ENCODE measurements at regions not wholly inside any gene's neighbourhood (a gene's known extent, or its start where the extent isn't known, plus 50 kb on each side); places are given as distances from the start of the nearest gene placed in this dataset.
"Not testable (repeated sequence)": the region's sequence is repeated elsewhere in the genome, so short reads cannot be mapped to it uniquely, and the experiment has no call there.

DNA sequence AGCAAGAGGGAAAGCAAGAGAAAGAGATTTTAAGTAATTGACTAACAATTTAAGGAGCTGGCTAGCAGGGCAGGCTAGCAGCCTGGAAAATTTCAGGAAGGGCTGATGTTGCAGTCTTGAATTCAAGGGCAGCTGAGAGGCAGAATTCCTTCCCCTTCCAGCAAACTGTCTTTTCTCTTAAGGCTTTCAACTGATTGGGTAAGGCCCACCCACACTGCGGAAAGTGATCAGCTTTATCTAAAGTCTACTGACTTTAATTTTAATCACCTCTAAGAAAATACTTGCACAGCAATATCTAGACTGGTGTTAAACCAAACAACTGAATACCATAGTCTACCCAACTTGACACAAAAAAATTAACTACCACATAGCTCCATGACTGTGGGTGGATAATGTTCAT, 303.9 kb downstream of the FZD1 start:
- DNase-seq (ENCODE audit: low spot score): no peak

DNA sequence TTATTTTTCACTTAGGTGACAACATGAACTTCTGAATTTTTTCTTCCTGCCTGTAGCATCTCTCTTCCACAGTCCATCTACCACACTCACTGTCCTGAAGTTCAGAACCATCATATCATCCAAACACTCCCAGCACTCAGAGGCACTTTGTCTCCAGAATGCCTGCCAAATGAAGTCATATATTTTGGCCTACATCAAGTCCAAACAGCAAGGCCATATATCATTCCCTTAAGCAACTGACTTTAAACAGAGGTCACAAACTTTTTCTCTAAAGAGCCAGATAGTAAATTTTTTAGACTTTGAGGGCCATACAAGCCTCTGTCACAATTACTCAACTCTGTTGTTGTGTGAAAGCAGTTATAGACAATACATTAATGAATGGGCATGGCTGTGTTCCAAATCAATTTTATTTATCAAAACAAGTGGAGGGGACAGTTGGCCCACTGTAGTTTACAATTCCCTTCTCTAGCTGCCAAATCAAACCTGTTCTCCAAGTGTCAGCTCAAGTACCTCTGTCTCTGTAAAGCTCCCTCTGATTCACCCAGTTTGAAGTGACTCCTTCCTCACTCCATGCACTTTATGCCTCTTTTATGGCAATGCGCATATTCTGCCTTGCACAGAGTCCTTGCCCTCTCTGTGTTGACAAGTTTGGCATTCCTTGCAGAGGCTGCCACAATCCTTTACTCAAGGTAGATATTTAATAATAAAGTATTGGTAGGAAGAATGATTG, 305.7 kb downstream of the FZD1 start:
- DNase-seq (ENCODE audit: low spot score): no peak

GRCh38 chr7:91570560-91570959, 306.3 kb downstream of the FZD1 start:
- DNase-seq (ENCODE audit: low spot score): no peak

DNA sequence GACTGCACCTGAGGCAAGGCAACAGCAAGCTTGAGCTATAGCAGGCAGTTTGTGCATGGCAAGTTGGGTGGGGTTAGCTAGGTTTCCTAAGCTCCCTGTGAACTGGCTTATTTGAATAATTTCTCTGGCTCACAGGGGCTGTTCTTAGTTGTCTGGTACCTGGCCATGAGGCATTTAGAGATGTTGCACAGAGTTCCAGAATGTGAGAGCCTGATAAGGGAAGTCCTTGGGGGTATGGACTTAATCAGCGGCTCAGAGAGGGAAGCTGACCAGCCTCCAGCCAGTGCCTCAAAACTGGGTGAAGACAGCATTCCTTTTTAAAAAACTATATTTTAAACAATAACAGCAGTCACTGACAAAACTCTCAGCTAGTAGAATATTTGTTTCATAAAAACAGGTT, 307.4 kb downstream of the FZD1 start:
- DNase-seq (ENCODE audit: low spot score): no peak

GRCh38 chr7:91573405-91573804, 307.1 kb downstream of the MTERF1 start:
- no peak for DNase-seq (ENCODE audit: low spot score)

DNA sequence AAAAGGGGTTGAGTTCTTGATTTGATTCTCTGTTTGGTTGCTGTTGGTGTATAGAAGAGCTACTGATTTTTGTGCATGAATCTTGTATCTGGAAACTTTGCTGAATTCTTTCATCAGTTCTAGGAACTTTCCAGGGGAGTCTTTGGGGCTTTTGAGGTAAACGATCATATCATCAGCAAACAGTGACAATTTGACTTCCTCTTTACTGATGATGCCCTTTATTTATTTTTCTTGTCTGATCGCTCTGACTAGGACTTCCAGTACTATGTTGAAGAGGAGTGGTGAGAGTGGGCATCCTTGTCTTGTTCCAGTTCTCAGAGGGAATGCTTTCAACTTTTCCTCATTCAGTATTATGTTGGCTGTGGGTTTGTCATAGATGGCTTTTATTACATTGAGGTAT, 304.0 kb downstream of the MTERF1 start:
- not testable (repeated sequence) for DNase-seq (ENCODE audit: low spot score)

- no peak for DNase-seq (ENCODE audit: low spot score)
Observed at GRCh38 chr7:91579837-91580236, 300.7 kb downstream of the MTERF1 start.

DNA sequence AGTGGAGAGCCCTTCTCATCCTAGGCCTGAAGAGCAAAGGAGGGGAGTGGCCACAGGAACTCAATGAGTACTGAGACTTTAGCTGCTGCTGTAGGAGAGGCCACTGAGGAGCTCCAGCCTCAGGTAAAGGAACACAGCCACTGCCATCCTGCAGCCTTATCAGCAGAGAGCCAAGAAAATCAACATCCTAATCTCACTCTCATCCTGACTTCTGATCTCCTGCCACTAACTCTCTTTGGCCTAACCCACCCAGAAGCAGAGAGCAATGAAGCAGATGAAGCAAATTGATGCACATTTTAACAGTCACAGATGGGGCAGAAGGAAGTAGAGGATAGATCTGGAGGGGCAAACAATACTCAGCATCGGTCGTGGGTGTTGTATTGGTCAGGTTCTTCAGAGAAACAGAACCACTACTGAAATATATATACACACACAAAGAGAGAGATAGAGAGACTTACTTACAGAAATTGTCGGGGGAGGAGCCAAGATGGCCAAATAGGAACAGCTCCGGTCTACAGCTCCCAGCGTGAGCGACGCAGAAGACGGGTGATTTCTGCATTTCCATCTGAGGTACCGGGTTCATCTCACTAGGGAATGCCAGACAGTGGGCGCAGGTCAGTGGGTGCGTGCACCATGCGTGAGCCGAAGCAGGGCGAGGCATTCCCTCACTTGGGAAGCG, 297.6 kb downstream of the MTERF1 start:
- no peak for DNase-seq (ENCODE audit: low spot score)

GRCh38 chr7:91596287-91596686, 284.2 kb downstream of the MTERF1 start:
- peak; percentile 21 for DNase-seq (ENCODE audit: low spot score)

GRCh38 chr7:91598791-91599190, 281.7 kb downstream of the MTERF1 start:
- no peak for DNase-seq (ENCODE audit: low spot score)

GRCh38 chr7:91600112-91600511, 280.4 kb downstream of the MTERF1 start:
- no peak for DNase-seq (ENCODE audit: low spot score)

GRCh38 chr7:91603707-91604106, 276.8 kb downstream of the MTERF1 start:
- no peak for DNase-seq (ENCODE audit: low spot score)

DNA sequence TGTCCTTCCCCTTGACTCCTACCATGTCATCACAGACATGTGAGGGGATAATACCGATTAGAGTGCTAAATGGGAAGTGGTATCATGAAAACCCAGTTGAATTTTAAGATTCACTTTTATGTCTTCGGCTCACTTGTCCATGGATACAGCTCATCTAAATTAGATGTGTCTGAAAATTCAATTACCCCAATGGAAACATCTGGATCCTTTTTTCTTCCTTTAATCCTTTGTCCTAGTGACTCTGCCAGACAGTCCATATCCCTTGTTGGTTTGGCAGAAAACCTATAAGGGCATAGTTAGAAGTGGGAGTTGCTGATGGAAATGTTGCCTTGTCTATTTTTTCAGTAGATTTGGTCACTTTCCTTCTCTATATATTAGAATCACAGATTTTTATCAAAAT, 271.9 kb downstream of the MTERF1 start:
- DNase-seq (ENCODE audit: low spot score): no peak

GRCh38 chr7:91609525-91609924, 271.0 kb downstream of the MTERF1 start:
- no peak for DNase-seq (ENCODE audit: low spot score)

- DNase-seq (ENCODE audit: low spot score): no peak
Observed at GRCh38 chr7:91614431-91614830, 266.1 kb downstream of the MTERF1 start.

GRCh38 chr7:91618776-91619765, 261.4 kb downstream of the MTERF1 start:
- no peak for DNase-seq (ENCODE audit: low spot score)

GRCh38 chr7:91620827-91621226, 259.7 kb downstream of the MTERF1 start:
- no peak for DNase-seq (ENCODE audit: low spot score)

DNA sequence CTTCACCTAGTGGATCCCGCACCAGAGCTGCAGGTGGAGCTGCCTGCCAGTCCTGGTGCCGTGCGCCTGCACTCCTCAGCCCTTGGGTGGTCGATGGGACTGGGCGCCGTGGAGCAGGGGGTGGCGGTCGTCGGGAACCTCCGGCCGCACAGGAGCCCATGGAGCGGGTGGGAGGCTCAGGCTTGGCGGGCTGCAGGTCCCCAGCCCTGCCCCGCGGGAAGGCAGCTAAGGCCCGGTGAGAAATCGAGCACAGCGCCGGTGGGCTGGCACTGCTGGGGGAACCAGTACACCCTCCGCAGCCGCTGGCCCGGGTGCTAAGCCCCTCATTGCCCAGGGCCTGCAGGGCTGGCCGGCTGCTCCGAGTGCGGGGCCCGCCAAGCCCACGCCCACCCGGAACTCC, 253.2 kb downstream of the MTERF1 start:
- not testable (repeated sequence) for DNase-seq (ENCODE audit: low spot score)

GRCh38 chr7:91628742-91629141, 251.8 kb downstream of the MTERF1 start:
- DNase-seq (ENCODE audit: low spot score): peak; percentile 20

- no peak for DNase-seq (ENCODE audit: low spot score)
Observed at GRCh38 chr7:91630581-91631380, 249.7 kb downstream of the MTERF1 start.

GRCh38 chr7:91632234-91632940, 248.1 kb downstream of the MTERF1 start:
- DNase-seq (ENCODE audit: low spot score): no peak

Measured in kidney capillary endothelial cell (primary cell).